Stimulated activated CD8-positive, alpha-beta memory T cell treated with anti-CD3 and anti-CD28 coated beads, Interleukin-15, amount 100 ng/mL, for 1 hour (primary cell): ENCODE measurements at regions not wholly inside any gene's neighbourhood (a gene's known extent, or its start where the extent isn't known, plus 50 kb on each side); places are given as distances from the start of the nearest gene placed in this dataset.
"Not testable (repeated sequence)": the region's sequence is repeated elsewhere in the genome, so short reads cannot be mapped to it uniquely, and the experiment has no call there.

Experiments used
- DNase-seq: peaks from one replicate; pipeline ENCODE4 v3.0.0-alpha.2; 2020; ENCODE audit warnings: low read depth

DNA sequence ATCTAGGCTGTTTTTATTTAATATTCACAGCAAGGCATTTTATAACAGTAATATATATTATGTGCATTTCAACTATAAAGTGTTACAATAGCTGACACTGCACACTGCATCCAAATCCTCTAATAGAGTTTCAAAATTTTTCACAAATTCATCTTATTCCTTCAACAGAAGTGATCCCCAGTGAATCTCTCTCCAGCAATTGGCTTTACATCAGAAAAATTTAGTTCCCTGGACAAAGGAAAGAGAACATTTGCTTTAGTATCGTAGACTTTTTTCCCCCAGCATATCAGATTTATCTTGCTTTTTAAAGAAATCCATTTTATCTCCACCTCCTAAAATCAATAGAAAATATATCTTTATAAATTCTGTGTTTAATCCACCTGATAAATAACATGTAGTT is 868.6 kb downstream of the TBL1XR1 start:
- no peak for DNase-seq

GRCh38 chr3:176328198-176328597 is 869.1 kb downstream of the TBL1XR1 start:
- DNase-seq, result no peak

- not testable (repeated sequence) for DNase-seq
Observed at GRCh38 chr3:176326894-176327490, 870.3 kb downstream of the TBL1XR1 start.

- DNase-seq, result not testable (repeated sequence)
Observed at GRCh38 chr3:176321532-176321931, 875.8 kb downstream of the TBL1XR1 start.

GRCh38 chr3:176321099-176321498 is 876.2 kb downstream of the TBL1XR1 start:
- no peak for DNase-seq

GRCh38 chr3:176313426-176313825 is 883.9 kb downstream of the TBL1XR1 start:
- no peak for DNase-seq

DNA sequence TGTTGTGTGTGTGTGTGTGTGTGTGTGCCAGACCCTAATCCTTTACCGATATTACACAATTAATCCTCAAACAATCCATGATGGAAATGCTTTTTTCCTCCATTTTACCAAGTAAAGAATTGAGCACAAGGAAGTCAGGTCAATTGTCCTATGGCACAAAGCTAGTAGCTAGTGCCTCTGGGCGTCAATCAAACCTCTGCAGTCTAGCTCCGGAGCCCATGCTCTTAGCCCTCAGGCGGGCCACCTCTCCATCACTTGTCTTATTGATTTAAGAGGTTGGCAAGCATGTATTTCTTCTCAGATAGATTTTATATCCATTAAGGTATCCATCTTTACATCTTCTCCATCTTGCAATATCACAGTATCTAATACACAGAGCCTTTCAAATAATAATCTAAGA is 886.6 kb downstream of the TBL1XR1 start:
- DNase-seq, result no peak

DNA sequence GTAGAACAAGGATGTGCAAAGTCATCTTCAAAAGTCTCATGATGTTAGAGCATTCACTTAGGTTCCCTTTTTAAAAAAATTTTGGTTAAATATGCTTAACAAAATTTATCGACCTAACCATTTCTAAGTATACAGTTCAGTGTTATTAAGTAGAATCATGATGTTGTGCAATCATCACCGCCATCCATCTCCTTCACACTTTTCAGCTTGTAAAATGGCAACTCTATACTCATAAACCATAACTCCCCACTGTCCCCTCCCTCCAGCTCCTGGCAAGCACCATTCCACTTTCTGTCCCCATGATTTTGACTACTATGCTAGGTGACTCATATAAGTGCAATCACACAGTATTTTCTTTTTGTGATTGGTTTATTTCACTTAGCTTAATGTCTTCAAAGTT is 895.0 kb downstream of the TBL1XR1 start:
- no peak for DNase-seq

DNA sequence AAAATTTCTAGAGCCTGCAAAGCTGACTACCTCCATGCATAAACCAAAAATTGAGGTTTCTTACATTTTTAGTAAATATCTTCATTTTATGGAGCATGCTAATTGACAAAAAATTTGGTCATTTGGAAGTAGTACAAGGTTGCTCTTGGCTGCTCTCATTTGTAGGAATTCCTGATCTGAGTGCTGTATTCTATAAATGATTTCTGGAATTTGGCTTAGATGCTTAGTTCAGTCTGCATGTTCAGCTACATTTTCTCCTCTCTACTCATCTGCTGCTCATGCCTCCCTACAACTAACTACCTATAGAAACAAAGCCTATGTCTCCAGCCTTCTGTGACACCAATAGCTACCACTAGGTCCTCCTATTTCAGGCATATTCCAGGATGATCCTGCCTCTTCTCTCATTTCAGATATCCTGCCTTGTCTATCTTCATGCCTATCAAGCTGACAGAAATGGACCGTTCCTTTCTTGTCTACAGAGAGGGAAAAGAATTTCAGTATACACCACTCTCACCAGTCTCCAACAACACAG is 901.1 kb downstream of the TBL1XR1 start:
- DNase-seq, result no peak

DNA sequence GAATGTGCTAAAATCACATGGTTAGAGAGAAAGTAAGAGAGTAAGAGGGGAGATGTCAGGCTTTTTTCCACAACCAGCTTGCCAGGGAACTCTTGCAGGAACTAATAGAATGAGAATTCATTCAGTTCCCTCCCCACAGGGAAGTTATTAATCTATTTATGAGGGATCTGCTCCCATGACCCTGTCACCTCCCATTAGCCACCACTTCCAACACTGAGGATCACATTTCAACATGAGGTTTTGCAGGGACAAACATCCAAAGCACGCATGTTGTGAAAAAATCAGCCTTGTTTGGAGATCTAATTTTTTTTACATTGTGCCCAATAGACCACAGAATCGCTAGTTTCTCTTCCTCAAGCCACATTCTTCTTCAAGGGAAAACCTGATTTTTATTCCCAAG is 904.0 kb downstream of the TBL1XR1 start:
- DNase-seq, result no peak

DNA sequence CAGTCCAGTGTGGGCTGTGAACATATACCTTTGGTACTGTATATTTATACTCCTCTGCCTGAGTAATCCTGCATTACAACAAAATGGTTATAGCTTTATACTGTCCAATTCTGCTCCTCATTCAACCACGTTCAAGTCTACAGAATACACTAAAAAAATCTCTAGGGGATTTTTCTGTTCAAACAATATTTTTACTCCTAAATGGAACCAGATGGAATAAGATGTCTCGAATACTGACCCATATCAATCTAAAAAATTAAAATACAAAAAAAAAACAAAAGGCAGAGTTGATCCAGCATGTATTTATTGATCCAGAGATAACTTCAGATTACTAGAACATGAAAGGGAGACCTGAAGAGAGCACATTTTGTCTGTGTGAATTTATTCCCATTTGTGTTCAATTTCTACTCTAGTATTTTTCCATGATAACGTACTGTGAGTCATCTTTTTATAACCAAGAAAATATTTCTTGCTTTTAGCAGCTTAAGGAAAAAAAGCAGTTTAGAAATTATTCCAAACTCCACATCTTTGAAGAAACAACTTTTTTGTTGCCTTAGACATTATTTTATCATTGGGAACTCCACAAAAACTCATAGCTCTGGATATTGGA is 910.7 kb downstream of the TBL1XR1 start:
- DNase-seq, result no peak

DNA sequence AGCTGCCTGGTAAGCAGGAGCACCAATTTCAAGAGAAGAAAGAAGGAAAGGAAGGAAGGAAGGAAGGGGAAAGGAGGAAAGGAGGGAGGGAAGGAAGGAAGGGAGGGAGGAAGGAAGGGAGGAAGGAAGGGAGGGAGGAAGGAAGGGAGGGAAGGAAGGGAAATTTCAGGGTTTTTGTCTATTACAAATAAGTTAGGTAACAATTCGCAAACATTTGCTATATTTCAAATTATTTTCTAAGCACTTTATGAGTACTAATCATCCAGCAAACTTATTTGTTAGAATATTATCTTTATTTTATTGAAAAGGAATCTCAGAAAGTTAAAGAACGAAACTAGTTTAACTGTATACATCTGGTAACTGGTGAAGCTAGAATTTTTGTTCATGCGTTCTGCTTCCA is 921.7 kb downstream of the TBL1XR1 start:
- DNase-seq, result no peak

DNA sequence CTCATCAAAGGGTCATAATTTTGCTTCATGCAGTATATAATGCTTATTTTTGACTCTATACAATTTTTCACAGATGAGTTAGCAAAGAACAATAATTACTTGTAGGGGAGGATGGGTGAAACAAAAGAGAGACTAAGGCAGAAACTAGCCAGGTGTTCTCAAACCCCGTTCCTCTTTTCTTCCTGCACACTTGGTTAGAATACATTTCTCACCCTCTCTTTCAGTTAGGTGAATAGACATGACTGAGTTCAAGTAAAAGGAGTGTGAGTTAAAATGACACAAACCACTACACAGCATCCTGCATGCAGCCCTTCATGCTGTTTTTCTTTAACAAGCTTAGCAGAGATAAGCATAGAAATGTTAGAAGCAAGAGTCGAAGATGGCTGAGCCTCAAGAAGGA is 922.2 kb downstream of the TBL1XR1 start:
- DNase-seq, result no peak

GRCh38 chr3:176274161-176274560 is 923.1 kb downstream of the TBL1XR1 start:
- DNase-seq, result no peak

GRCh38 chr3:176262071-176262470 is 935.2 kb downstream of the TBL1XR1 start:
- DNase-seq, result no peak

GRCh38 chr3:176247191-176247590 is 950.1 kb downstream of the TBL1XR1 start:
- no peak for DNase-seq

DNA sequence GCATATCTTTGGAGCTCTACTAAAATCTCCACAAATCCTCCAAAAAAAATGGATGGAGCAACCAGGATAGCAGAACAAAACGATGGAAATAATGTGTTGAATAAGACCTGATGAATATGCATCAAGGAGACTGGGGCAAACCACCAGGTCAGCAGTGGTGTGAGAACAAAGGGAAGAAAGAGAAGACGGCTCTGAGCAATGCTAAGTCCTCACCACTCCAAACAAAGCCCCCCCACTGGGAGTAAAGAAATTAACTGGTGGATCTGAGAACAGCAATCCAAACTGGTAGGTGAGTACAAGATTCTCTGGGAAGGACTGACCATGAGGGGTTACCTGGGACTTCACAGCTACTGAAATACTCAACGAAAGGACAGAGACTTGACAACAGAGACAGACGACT is 977.3 kb downstream of the TBL1XR1 start:
- no peak for DNase-seq

- DNase-seq, result no peak
Observed at GRCh38 chr3:176214758-176215157, 982.5 kb downstream of the TBL1XR1 start.

- DNase-seq, result not testable (repeated sequence)
Observed at GRCh38 chr3:176213314-176213713, 984.0 kb downstream of the TBL1XR1 start.

- DNase-seq, result no peak
Observed at GRCh38 chr3:176208915-176209314, 988.4 kb downstream of the TBL1XR1 start.

DNA sequence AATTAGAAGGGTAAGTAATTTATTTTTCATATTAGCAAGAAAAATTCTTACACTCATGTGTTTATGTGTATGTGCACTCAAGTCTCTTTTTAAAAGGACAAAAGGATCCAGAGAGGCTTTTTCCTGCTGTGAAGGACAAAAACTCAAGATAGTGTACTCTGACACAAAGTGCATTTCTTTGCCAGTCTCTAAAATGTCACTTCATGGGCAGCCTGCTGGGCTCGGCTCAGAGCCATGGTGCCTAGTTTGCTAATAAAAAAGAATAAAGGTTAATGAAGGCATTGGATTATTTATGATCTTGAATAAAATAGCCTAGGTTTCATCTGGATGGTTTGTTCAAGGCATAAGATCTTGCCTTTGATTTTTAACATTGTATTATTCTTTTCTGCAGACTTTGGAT is 989.0 kb downstream of the TBL1XR1 start:
- DNase-seq, result no peak

- DNase-seq, result no peak
Observed at GRCh38 chr3:176206809-176207208, 990.5 kb downstream of the TBL1XR1 start.

DNA sequence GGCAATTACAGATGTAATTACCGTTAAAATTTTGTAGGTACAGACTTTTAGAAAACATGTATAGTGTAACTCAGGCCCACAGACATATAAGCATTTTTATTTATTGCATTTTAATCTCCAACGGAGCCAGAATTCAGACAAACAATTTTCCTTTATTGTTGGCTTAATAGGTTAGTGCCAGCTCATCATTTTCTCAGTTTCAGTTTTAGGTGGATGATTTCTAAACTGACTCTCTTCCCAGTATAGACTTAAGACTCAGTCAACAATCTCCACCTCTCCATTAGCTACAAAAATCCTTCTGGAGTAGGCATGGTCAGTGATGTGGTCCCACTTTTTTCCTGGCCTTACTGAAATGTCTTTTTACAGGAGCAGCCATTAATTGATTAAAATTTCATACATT is 994.6 kb downstream of the TBL1XR1 start:
- DNase-seq, result no peak
